ENCODE measurements at regions not wholly inside any gene's neighbourhood (a gene's known extent, or its start where the extent isn't known, plus 50 kb on each side); places are given as distances from the start of the nearest gene placed in this dataset.

DNA sequence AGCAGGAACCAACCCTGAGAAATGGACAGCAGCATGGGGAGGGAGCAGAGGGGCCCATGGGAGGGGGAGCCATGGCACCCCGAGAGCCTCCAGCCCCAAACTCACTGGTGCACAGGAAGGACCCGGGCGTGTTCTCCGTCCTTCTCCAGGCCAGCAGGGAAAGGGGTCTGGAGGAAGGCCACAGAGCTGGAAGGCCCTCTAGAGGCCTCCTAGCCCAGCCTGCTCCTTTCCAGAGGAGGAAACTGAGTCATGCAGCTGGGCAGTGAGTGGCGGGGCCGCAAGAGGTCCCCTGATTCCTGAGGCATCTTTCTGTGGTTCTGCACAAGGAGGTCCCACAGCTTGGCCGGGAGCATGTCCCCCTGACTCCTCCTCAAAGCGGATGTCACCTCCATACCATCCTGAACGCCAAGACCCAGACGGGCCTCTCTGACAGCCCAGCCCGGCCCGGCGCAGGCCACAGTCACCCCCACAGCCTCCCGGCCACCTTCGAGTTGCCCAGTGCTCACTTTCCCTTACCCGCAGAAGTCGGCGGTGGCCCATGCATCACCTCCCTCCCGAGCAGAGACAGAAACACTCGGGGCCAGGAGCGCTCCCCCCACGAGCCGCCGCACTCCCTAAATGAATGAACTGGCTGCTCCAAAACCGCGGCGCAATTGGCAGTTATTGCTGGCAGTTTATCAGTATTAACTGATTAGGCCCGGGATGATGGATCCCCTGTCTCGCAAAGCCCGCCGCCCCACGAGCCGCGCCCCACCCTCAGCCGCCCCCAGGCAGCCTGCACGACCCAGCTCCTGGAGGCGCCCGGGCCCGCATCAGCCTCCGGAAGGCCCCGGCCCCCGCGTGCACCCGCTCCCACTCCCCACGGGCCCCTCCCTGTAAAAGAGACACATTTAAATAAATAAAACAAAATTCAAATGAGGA lies 272.5 kb downstream of the BUD13 start:
- DNase-seq (ENCODE audit: low read depth, low spot score), result no peak
- no peak overlapping the region for H3K27ac ChIP-seq (ENCODE audit: low read depth, low read length)
- TF ChIP-seq, protein P1, sequence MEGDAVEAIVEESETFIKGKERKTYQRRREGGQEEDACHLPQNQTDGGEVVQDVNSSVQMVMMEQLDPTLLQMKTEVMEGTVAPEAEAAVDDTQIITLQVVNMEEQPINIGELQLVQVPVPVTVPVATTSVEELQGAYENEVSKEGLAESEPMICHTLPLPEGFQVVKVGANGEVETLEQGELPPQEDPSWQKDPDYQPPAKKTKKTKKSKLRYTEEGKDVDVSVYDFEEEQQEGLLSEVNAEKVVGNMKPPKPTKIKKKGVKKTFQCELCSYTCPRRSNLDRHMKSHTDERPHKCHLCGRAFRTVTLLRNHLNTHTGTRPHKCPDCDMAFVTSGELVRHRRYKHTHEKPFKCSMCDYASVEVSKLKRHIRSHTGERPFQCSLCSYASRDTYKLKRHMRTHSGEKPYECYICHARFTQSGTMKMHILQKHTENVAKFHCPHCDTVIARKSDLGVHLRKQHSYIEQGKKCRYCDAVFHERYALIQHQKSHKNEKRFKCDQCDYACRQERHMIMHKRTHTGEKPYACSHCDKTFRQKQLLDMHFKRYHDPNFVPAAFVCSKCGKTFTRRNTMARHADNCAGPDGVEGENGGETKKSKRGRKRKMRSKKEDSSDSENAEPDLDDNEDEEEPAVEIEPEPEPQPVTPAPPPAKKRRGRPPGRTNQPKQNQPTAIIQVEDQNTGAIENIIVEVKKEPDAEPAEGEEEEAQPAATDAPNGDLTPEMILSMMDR (IDR thresholded peaks at IDR 0.05; ENCODE audit: low read depth, low read length), result no peak
- ChIA-PET CTCF (interaction anchor here (0.7 to 1.4 kb wide), 4 partner anchors 21 to 1761 kb away, joined by 3 to 4 read pairs (median 3); no protein-coding TSS in a partner anchor), POLR2A (no interaction called here)
- no peaks in the 10 kb centered on the region for H3K9me3 ChIP-seq (ENCODE audit: control insufficient read depth, insufficient read depth, low read length)
- H3K27me3 ChIP-seq (ENCODE audit: control insufficient read depth, insufficient read depth, low read length), result peaks cover 28% of the 10 kb centered on the region
- no peak overlapping the region for H3K4me3 ChIP-seq (ENCODE audit: low read depth, low read length)

DNA sequence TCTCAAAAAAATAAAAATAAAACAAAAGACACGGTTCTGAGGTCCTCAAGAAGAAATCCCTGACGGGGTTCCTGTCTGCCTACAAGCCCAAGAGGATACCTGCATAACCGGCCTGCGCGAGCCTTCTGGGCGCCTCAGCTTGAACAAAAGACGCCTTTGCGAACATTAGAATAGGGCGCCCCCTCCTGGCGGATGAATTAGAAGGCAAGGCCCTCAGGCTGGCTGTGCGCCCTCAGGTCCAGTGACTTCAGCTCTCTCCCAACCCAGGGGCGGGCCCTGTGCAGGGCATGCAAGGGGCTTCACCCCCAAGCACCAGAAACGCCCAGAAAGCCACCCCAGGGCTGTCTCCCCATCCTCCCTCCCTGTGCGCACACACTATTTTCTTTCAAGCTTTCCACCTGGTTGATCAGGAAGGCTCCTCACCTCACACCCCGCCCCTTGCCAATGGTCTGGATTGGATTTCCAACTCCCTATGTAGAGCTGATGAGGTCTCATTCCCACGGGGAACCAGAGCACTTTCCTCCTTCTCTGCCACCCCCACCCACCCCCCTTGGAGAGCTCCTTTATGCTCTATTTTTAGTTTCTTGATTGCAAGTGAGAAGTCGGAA lies 273.3 kb downstream of the BUD13 start:
- TF ChIP-seq, protein P1 (IDR thresholded peaks at IDR 0.05; ENCODE audit: low read depth, low read length), result peak; percentile 44
- no peaks in the 10 kb centered on the region for H3K9me3 ChIP-seq (ENCODE audit: control insufficient read depth, insufficient read depth, low read length)
- H3K27me3 ChIP-seq (ENCODE audit: control insufficient read depth, insufficient read depth, low read length), result peaks cover 28% of the 10 kb centered on the region
- POLR2A ChIA-PET, result no interaction called here
- no peak overlapping the region for H3K27ac ChIP-seq (ENCODE audit: low read depth, low read length)
- H3K4me3 ChIP-seq (ENCODE audit: low read depth, low read length), result no peak overlapping the region
- CTCF ChIA-PET, result interaction anchor here (0.7 to 1.4 kb wide), 4 partner anchors 22 to 1760 kb away, joined by 3 to 4 read pairs (median 3); no protein-coding TSS in a partner anchor
- no peak for DNase-seq (ENCODE audit: low read depth, low spot score)

DNA sequence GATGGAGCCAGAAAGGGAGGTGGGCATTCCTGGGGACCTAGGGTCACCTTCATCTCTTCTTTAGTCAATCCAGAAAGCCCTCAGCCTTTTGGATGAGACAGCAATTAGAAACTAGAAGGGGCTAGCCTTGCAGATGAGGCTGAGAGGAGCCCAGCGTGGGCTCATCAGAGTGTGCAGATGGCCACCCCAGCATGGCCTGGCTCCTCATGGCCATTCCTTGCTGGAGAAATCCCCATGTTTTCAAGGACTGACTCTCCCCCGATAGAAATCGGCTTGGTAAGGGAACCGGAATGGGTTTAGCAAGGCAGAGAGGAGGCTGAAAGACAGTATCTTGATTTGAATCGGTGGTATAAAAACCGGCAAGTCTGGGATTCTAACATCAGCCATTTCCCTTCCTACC lies 274.6 kb downstream of the BUD13 start:
- POLR2A ChIA-PET, result no interaction called here

DNA sequence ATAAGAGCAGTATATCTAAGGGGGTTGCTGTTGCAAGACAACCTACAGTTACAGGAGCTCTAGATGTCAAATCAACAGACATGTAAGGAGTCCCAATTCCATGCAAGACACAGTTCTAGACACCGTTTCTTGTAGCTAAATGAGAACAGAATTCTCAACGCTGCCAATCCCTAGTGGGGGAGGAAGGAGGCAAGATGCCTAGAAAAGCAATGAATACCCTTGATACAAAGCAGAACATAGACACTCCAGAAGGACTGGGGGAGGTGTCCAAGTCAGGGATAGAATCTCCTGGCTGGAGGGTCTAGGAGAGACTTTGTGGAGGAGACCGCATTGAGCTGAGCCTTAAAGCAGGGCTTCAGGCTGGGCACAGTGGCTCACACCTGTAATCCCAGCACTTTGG lies 280.2 kb downstream of the BUD13 start:
- no peaks in the 10 kb centered on the region for H3K9me3 ChIP-seq (ENCODE audit: control insufficient read depth, insufficient read depth, low read length)
- no peak for DNase-seq (ENCODE audit: low read depth, low spot score)
- POLR2A ChIA-PET, result no interaction called here
- H3K27ac ChIP-seq (ENCODE audit: low read depth, low read length), result no peak overlapping the region
- CTCF ChIA-PET, result no interaction called here
- H3K4me3 ChIP-seq (ENCODE audit: low read depth, low read length), result no peak overlapping the region
- TF ChIP-seq, protein P1 (IDR thresholded peaks at IDR 0.05; ENCODE audit: low read depth, low read length), result no peak
- H3K27me3 ChIP-seq (ENCODE audit: control insufficient read depth, insufficient read depth, low read length), result peaks cover 7% of the 10 kb centered on the region

More for the DNA sequence above, 274.6 kb downstream of the BUD13 start:
- Histone ChIP-seq H3K27me3 (ENCODE audit: control insufficient read depth, insufficient read depth, low read length) (peaks cover 26% of the 10 kb centered on the region), H3K9me3 (ENCODE audit: control insufficient read depth, insufficient read depth, low read length) (no peaks in the 10 kb centered on the region), H3K4me3 (ENCODE audit: low read depth, low read length) (no peak overlapping the region), H3K27ac (ENCODE audit: low read depth, low read length) (no peak overlapping the region)
- TF ChIP-seq, protein P1 (IDR thresholded peaks at IDR 0.05; ENCODE audit: low read depth, low read length), result no peak
- DNase-seq (ENCODE audit: low read depth, low spot score), result no peak
- CTCF ChIA-PET, result no interaction called here

DNA sequence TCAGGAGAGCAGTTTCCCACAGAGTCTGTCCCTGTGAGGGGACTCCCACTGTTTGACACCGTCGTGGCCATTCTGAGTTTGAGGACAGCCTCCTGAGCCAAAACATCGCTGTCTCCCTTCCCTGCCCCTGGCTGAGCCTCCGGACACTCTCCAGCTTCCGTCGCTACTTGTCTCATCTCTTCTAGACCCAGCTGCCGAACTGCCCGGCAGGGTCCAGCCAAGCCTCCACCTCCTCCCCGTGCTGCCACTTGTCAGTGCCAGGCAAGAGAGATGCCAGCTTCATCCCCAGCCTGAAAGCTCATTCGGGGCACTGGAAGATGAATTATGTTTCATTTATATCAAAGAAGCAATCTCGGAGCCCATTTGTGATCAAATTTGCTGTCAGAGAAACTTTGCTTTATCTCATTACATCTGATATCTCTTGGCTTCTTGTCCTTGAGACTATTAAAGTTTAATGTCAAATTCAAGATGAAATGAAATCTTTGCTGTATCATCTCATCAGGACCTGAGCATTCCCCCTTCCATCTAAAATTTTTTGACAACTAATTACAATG lies 283.9 kb downstream of the BUD13 start:
- CTCF ChIA-PET, result no interaction called here

More for the DNA sequence above, 283.9 kb downstream of the BUD13 start:
- Histone ChIP-seq H3K9me3 (ENCODE audit: control insufficient read depth, insufficient read depth, low read length) (no peaks in the 10 kb centered on the region), H3K27me3 (ENCODE audit: control insufficient read depth, insufficient read depth, low read length) (peaks cover 7% of the 10 kb centered on the region), H3K27ac (ENCODE audit: low read depth, low read length) (no peak overlapping the region), H3K4me3 (ENCODE audit: low read depth, low read length) (no peak overlapping the region)
- DNase-seq (ENCODE audit: low read depth, low spot score), result no peak
- POLR2A ChIA-PET, result no interaction called here
- TF ChIP-seq, protein P1 (IDR thresholded peaks at IDR 0.05; ENCODE audit: low read depth, low read length), result no peak
